HEK293 (cell line): ENCODE measurements at regions not wholly inside any gene's neighbourhood (a gene's known extent, or its start where the extent isn't known, plus 50 kb on each side); places are given as distances from the start of the nearest gene placed in this dataset.

Experiments
- CTCF ChIA-PET: fragments of 350-600 bp; formaldehyde crosslinking; extraction: SDS; loops from one replicate; lab custom pipeline; 2021; ENCODE audit warnings: antibody characterized with exemption; lab: Yijun Ruan, JAX
- POLR2A ChIA-PET: fragments of 300-600 bp; formaldehyde crosslinking; extraction: SDS; loops from one replicate; lab custom pipeline; 2020; ENCODE audit warnings: antibody characterized with exemption, inconsistent platforms; lab: Yijun Ruan, JAX
- H3K27ac ChIP-seq: fragments of 200-500 bp; sonication (Bioruptor generic); 2 replicates; pipeline ENCODE4 v1.5.1; 2014; ENCODE audit warnings: low read depth, low read length, control low read depth, inconsistent platforms; ENCODE audit errors: extremely low read depth
- H3K36me3 ChIP-seq, 2 experiments: fragments of 200-500 bp in 1 of 2; sonication (Bioruptor generic) in 1 of 2; 1 replicate in 1 of 2; 2 replicates in 1 of 2; pipeline ENCODE4 v1.5.1; 2014 to 2017; ENCODE audit warnings: inconsistent platforms in 2 of 2, low read length in 2 of 2; ENCODE audit not compliant: control insufficient read depth in 2 of 2, insufficient read depth in 1 of 2
- H3K4me1 ChIP-seq: fragments of 200-500 bp; sonication (Bioruptor generic); 2 replicates; pipeline ENCODE4 v1.5.1; 2014; ENCODE audit warnings: mild to moderate bottlenecking, low read length, inconsistent platforms; ENCODE audit not compliant: control insufficient read depth, insufficient read depth
- H3K4me3 ChIP-seq: 2 replicates; pipeline ENCODE4 v1.5.1; 2011; ENCODE audit warnings: low read depth, mild to moderate bottlenecking, control low read depth, low read length, moderate library complexity
- H3K9me3 ChIP-seq: fragments of 200-500 bp; sonication (Bioruptor generic); 2 replicates; pipeline ENCODE4 v1.5.1; 2014; ENCODE audit warnings: low read depth, low read length, inconsistent platforms; ENCODE audit not compliant: control insufficient read depth, insufficient read depth
- HOXC10 ChIP-seq: sonication (generic); formaldehyde crosslinking; IDR thresholded peaks from 2 replicates; pipeline ENCODE4 v1.8.1; 2023; ENCODE audit warnings: mild to moderate bottlenecking, missing genetic modification reagents
- IKZF3 ChIP-seq: fragments of 450-650 bp; IDR thresholded peaks from 2 replicates; pipeline ENCODE4 v1.5.0; 2018; ENCODE audit warnings: missing biosample characterization, mild to moderate bottlenecking, missing genetic modification characterization, moderate library complexity
- YY2 ChIP-seq: fragments of 450-650 bp; formaldehyde crosslinking; IDR thresholded peaks from 2 replicates; pipeline ENCODE4 v1.5.1; 2016; ENCODE audit warnings: missing biosample characterization, missing genetic modification characterization
- ZBTB7A ChIP-seq: fragments of 450-650 bp; formaldehyde crosslinking; IDR thresholded peaks from 2 replicates; pipeline ENCODE4 v1.5.1; 2016; ENCODE audit warnings: low read depth, missing biosample characterization, missing genetic modification characterization
- ZBTB8A ChIP-seq: fragments of 450-650 bp; formaldehyde crosslinking; IDR thresholded peaks from 2 replicates; pipeline ENCODE4 v1.5.1; 2016; ENCODE audit warnings: missing biosample characterization, missing genetic modification characterization
- ZFHX2 ChIP-seq: fragments of 450-650 bp; formaldehyde crosslinking; conservative IDR thresholded peaks from 2 replicates; pipeline ENCODE4 v1.5.1; 2016; ENCODE audit warnings: missing biosample characterization, missing genetic modification characterization
- ZNF112 ChIP-seq: fragments of 450-650 bp; formaldehyde crosslinking; IDR thresholded peaks from 2 replicates; pipeline ENCODE4 v1.5.0; 2017; ENCODE audit warnings: missing biosample characterization, missing genetic modification characterization
- ZNF121 ChIP-seq: fragments of 450-650 bp; formaldehyde crosslinking; IDR thresholded peaks from 2 replicates; pipeline ENCODE4 v1.5.1; 2016; ENCODE audit warnings: missing biosample characterization, missing genetic modification characterization
- ZNF138 ChIP-seq: fragments of 450-650 bp; formaldehyde crosslinking; IDR thresholded peaks from 2 replicates; pipeline ENCODE4 v1.5.1; 2016; ENCODE audit warnings: missing biosample characterization, missing genetic modification characterization, borderline replicate concordance
- ZNF174 ChIP-seq: fragments of 450-650 bp; formaldehyde crosslinking; IDR thresholded peaks from 2 replicates; pipeline ENCODE4 v1.5.0; 2017; ENCODE audit warnings: missing biosample characterization, mild to moderate bottlenecking, missing genetic modification characterization
- ZNF19 ChIP-seq: fragments of 450-650 bp; formaldehyde crosslinking; IDR thresholded peaks from 2 replicates; pipeline ENCODE4; 2016; ENCODE audit warnings: missing biosample characterization, missing genetic modification characterization, low read depth
- ZNF248 ChIP-seq: fragments of 450-650 bp; formaldehyde crosslinking; IDR thresholded peaks from 2 replicates; pipeline ENCODE4 v1.5.1; 2017; ENCODE audit warnings: missing biosample characterization, missing genetic modification characterization
- ZNF274 ChIP-seq, 2 experiments: fragments of 200-500 bp in 1 of 2; fragments of 450-650 bp in 1 of 2; sonication (Bioruptor generic) in 1 of 2; formaldehyde crosslinking in 1 of 2; IDR thresholded peaks; 2 replicates each; pipeline versions ENCODE4 v1.5.1 to v1.6.1; 2014 to 2016; ENCODE audit warnings: borderline replicate concordance in 1 of 2, inconsistent platforms in 1 of 2, low read length in 1 of 2, missing biosample characterization in 1 of 2, missing genetic modification characterization in 1 of 2
- ZNF335 ChIP-seq: fragments of 450-650 bp; formaldehyde crosslinking; conservative IDR thresholded peaks from 2 replicates; pipeline ENCODE4 v1.5.1; 2016; ENCODE audit warnings: missing biosample characterization, missing genetic modification characterization
- ZNF416 ChIP-seq: fragments of 450-650 bp; formaldehyde crosslinking; IDR thresholded peaks from 2 replicates; pipeline ENCODE4 v1.5.1; 2016; ENCODE audit warnings: missing biosample characterization, missing genetic modification characterization
- ZNF473 ChIP-seq: fragments of 450-650 bp; formaldehyde crosslinking; IDR thresholded peaks from 2 replicates; pipeline ENCODE4 v1.5.1; 2017; ENCODE audit warnings: missing biosample characterization, missing genetic modification characterization
- ZNF549 ChIP-seq: fragments of 450-650 bp; IDR thresholded peaks from 2 replicates; pipeline ENCODE4 v1.5.1; 2018; ENCODE audit warnings: missing biosample characterization, missing genetic modification characterization, mild to moderate bottlenecking, inconsistent platforms, moderate library complexity
- ZNF596 ChIP-seq: fragments of 450-650 bp; IDR thresholded peaks from 2 replicates; pipeline ENCODE4 v1.5.0; 2018; ENCODE audit warnings: missing biosample characterization, mild to moderate bottlenecking, missing genetic modification characterization, moderate library complexity
- ZNF610 ChIP-seq: fragments of 450-650 bp; formaldehyde crosslinking; IDR thresholded peaks from 2 replicates; pipeline ENCODE4 v1.5.1; 2016; ENCODE audit warnings: missing biosample characterization, missing genetic modification characterization, borderline replicate concordance
- ZNF677 ChIP-seq: fragments of 450-650 bp; IDR thresholded peaks from 2 replicates; pipeline ENCODE4 v1.5.0; 2018; ENCODE audit warnings: missing biosample characterization, mild to moderate bottlenecking, missing genetic modification characterization, moderate library complexity
- ZNF776 ChIP-seq: fragments of 450-650 bp; formaldehyde crosslinking; IDR thresholded peaks from 2 replicates; pipeline ENCODE4 v1.5.0; 2017; ENCODE audit warnings: missing biosample characterization, missing genetic modification characterization, borderline replicate concordance
- ZNF792 ChIP-seq: fragments of 450-650 bp; formaldehyde crosslinking; IDR thresholded peaks from 2 replicates; pipeline ENCODE4 v1.5.1; 2016; ENCODE audit warnings: missing biosample characterization, missing genetic modification characterization
- ZSCAN30 ChIP-seq: fragments of 450-650 bp; IDR thresholded peaks from 2 replicates; pipeline ENCODE4 v1.5.1; 2018; ENCODE audit warnings: missing biosample characterization, mild to moderate bottlenecking, missing genetic modification characterization, moderate library complexity
- TF ChIP-seq, protein P1 (sequence below): fragments of 450-650 bp; formaldehyde crosslinking; IDR thresholded peaks from 2 replicates; pipeline ENCODE4 v1.5.1; 2016; ENCODE audit warnings: missing biosample characterization, missing genetic modification characterization
- TF ChIP-seq, protein P2 (sequence below): fragments of 450-650 bp; formaldehyde crosslinking; IDR thresholded peaks from 2 replicates; pipeline ENCODE4 v1.5.1; 2016; ENCODE audit warnings: missing biosample characterization, missing genetic modification characterization
- TF ChIP-seq, protein P3 (sequence below): fragments of 450-650 bp; formaldehyde crosslinking; IDR thresholded peaks from 2 replicates; pipeline ENCODE4 v1.5.1; 2016; ENCODE audit warnings: missing biosample characterization, missing genetic modification characterization

DNA sequence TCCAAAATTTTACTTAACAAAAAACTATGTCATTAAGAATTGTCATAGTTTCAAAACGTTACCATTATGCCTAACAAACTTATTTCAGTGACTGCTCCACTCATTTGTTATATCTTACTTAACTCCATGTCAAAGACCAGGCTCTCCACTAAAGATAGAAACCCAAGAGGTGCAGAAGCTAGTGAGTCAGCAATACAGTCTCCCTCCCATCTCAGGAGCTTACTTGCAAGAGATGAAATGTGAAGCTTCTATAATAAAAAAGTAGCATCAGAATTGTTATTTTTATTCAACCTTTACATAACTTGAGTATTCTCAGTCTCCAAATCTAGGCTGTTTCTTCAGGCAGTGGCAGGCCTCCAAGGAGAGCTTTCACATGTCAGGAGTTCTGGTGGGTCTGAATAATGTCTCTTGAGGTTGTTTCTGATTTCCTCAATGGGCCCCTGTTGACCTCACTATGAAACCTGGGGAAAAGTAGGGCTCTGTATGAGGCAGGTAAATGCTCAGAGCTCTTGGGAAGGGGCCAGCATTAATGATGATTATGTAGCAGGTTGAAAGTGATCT, 242.0 kb downstream of the NDFIP2 start:
- no peaks in the 10 kb centered on the region for H3K4me1 ChIP-seq
- no peaks in the 10 kb centered on the region for H3K36me3 ChIP-seq
- no peaks in the 10 kb centered on the region for H3K9me3 ChIP-seq
- POLR2A ChIA-PET = no interaction called here
- TF ChIP-seq YY2 (tag by site-specific recombination) = no peak
- no peak for TF ChIP-seq ZNF335 (tag by site-specific recombination)
- no peak for TF ChIP-seq ZNF473
- TF ChIP-seq ZNF792 (tag by site-specific recombination) = no peak
- no peak for TF ChIP-seq ZNF596
- no peak for TF ChIP-seq HOXC10 (CRISPR knock-in tag)
- TF ChIP-seq, protein P1, sequence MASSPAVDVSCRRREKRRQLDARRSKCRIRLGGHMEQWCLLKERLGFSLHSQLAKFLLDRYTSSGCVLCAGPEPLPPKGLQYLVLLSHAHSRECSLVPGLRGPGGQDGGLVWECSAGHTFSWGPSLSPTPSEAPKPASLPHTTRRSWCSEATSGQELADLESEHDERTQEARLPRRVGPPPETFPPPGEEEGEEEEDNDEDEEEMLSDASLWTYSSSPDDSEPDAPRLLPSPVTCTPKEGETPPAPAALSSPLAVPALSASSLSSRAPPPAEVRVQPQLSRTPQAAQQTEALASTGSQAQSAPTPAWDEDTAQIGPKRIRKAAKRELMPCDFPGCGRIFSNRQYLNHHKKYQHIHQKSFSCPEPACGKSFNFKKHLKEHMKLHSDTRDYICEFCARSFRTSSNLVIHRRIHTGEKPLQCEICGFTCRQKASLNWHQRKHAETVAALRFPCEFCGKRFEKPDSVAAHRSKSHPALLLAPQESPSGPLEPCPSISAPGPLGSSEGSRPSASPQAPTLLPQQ (tag by site-specific recombination) = no peak
- no peak for TF ChIP-seq ZNF776 (tag by site-specific recombination)
- TF ChIP-seq ZBTB8A = no peak
- TF ChIP-seq ZSCAN30 = no peak
- TF ChIP-seq, protein P2, sequence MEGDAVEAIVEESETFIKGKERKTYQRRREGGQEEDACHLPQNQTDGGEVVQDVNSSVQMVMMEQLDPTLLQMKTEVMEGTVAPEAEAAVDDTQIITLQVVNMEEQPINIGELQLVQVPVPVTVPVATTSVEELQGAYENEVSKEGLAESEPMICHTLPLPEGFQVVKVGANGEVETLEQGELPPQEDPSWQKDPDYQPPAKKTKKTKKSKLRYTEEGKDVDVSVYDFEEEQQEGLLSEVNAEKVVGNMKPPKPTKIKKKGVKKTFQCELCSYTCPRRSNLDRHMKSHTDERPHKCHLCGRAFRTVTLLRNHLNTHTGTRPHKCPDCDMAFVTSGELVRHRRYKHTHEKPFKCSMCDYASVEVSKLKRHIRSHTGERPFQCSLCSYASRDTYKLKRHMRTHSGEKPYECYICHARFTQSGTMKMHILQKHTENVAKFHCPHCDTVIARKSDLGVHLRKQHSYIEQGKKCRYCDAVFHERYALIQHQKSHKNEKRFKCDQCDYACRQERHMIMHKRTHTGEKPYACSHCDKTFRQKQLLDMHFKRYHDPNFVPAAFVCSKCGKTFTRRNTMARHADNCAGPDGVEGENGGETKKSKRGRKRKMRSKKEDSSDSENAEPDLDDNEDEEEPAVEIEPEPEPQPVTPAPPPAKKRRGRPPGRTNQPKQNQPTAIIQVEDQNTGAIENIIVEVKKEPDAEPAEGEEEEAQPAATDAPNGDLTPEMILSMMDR (tag by site-specific recombination) = no peak
- H3K4me3 ChIP-seq = no peak overlapping the region
- no peak overlapping the region for H3K27ac ChIP-seq
- CTCF ChIA-PET = interaction anchor here (0.6 kb wide), 1 partner anchor 276 kb away, joined by 3 read pairs; no protein-coding TSS in a partner anchor

DNA sequence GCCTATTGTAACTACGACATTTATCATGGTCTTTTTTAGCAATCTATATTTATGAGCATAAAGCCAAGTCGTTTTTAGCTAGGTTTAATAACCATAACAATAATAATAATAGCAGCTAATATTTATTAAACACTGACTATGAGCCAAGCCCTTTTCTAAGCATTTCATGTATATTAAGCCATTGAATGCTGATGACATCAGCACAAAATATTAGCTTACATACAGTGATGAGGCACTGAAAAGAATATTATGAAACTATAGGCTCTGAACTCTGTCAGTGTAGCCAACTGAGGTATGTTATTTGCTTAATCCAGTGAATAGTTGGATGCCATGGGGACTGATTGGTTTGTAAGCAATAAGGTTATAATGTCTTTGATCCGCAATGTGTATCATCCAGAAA, 235.2 kb downstream of the NDFIP2 start:
- no peak overlapping the region for H3K4me3 ChIP-seq
- H3K9me3 ChIP-seq = no peaks in the 10 kb centered on the region
- POLR2A ChIA-PET = no interaction called here
- TF ChIP-seq ZNF274 (IDR thresholded peaks at IDR 0.05; ENCODE audit: low read length) (no peak), ZNF274 (tag by site-specific recombination; IDR thresholded peaks at IDR 0.05; ENCODE audit: borderline replicate concordance) (no peak)
- H3K4me1 ChIP-seq = no peaks in the 10 kb centered on the region
- H3K27ac ChIP-seq = no peak overlapping the region
- no peaks in the 10 kb centered on the region for H3K36me3 ChIP-seq
- CTCF ChIA-PET = interaction anchor here (0.7 kb wide), 1 partner anchor 123 kb away, joined by 3 read pairs; no protein-coding TSS in a partner anchor

DNA sequence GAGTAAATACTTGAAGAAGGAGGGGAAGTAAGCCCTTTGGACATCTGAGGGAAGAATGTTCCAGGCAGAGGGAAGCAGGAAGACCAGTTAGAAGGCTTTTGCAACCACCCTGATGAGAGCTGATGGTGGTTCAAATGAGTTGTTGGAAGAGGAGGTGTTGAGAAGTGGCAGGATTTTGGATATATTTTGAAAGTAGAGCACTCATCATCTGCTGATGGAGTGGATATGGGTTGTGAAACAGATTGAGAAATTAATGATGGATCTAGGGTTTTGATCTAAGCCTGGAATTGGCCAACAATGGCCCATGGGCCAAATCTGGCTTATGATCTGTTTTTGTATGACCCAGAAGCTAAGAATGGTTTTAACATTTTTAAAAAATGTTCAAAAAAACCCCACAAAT, 230.7 kb downstream of the NDFIP2 start:
- Histone ChIP-seq H3K4me3 (no peak overlapping the region), H3K27ac (no peak overlapping the region)
- POLR2A ChIA-PET = no interaction called here
- TF ChIP-seq ZNF138 (no peak), ZNF677 (tag by site-specific recombination) (no peak), ZNF549 (tag by site-specific recombination) (no peak), YY2 (tag by site-specific recombination) (no peak), ZFHX2 (tag by site-specific recombination) (no peak), ZNF112 (tag by site-specific recombination) (no peak), ZBTB7A (no peak), ZNF19 (tag by site-specific recombination) (no peak), ZNF248 (tag by site-specific recombination) (no peak), ZNF174 (tag by site-specific recombination) (no peak), ZNF416 (no peak), ZNF121 (tag by site-specific recombination) (no peak), ZNF610 (no peak), IKZF3 (tag by site-specific recombination) (no peak)
- TF ChIP-seq, protein P3, sequence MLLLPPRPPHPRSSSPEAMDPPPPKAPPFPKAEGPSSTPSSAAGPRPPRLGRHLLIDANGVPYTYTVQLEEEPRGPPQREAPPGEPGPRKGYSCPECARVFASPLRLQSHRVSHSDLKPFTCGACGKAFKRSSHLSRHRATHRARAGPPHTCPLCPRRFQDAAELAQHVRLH (tag by site-specific recombination) = no peak
- TF ChIP-seq, all 188 proteins: peak for 0
- Histone ChIP-seq H3K4me1 (no peaks in the 10 kb centered on the region), H3K36me3 (no peaks in the 10 kb centered on the region), H3K9me3 (no peaks in the 10 kb centered on the region)
- CTCF ChIA-PET = interaction anchor here (0.5 kb wide), 2 partner anchors 836 to 1097 kb away, joined by 3 to 4 read pairs; no protein-coding TSS in a partner anchor
